ENCODE measurements at regions not wholly inside any gene's neighbourhood (a gene's known extent, or its start where the extent isn't known, plus 50 kb on each side); places are given as distances from the start of the nearest gene placed in this dataset.

- no peak for DNase-seq (ENCODE audit: low spot score)
Observed at GRCh38 chr1:229760478-229760996, 134.5 kb downstream of the URB2 start.

- no peak for DNase-seq (ENCODE audit: low spot score)
Observed at GRCh38 chr1:229762891-229763290, 136.8 kb downstream of the URB2 start.

- DNase-seq (ENCODE audit: low spot score) = no peak
Observed at GRCh38 chr1:229768232-229768631, 142.2 kb downstream of the URB2 start.

GRCh38 chr1:229769006-229769405 is 143.0 kb downstream of the URB2 start:
- DNase-seq (ENCODE audit: low spot score) = no peak

GRCh38 chr1:229769809-229770208 is 143.8 kb downstream of the URB2 start:
- no peak for DNase-seq (ENCODE audit: low spot score)

GRCh38 chr1:229778794-229779193 is 152.7 kb downstream of the URB2 start:
- no peak for DNase-seq (ENCODE audit: low spot score)

- peak; percentile 54 for DNase-seq (ENCODE audit: low spot score)
Observed at GRCh38 chr1:229781453-229781852, 155.4 kb downstream of the URB2 start.

- DNase-seq (ENCODE audit: low spot score) = no peak
Observed at GRCh38 chr1:229782469-229782868, 156.4 kb downstream of the URB2 start.

GRCh38 chr1:229784834-229785233 is 158.8 kb downstream of the URB2 start:
- DNase-seq (ENCODE audit: low spot score) = peak; percentile 5

- DNase-seq (ENCODE audit: low spot score) = no peak
Observed at GRCh38 chr1:229786974-229787610, 161.0 kb downstream of the URB2 start.

GRCh38 chr1:229788004-229788403 is 162.0 kb downstream of the URB2 start:
- DNase-seq (ENCODE audit: low spot score) = no peak

- DNase-seq (ENCODE audit: low spot score) = no peak
Observed at GRCh38 chr1:229792012-229792975, 166.2 kb downstream of the URB2 start.

GRCh38 chr1:229793488-229793887 is 167.4 kb downstream of the URB2 start:
- no peak for DNase-seq (ENCODE audit: low spot score)

- no peak for DNase-seq (ENCODE audit: low spot score)
Observed at GRCh38 chr1:229798558-229798957, 172.5 kb downstream of the URB2 start.

- peak; percentile 16 for DNase-seq (ENCODE audit: low spot score)
Observed at GRCh38 chr1:229803626-229804217, 177.7 kb downstream of the URB2 start.

GRCh38 chr1:229808272-229808671 is 182.2 kb downstream of the URB2 start:
- DNase-seq (ENCODE audit: low spot score) = no peak

- DNase-seq (ENCODE audit: low spot score) = no peak
Observed at GRCh38 chr1:229810140-229810539, 184.1 kb downstream of the URB2 start.

- DNase-seq (ENCODE audit: low spot score) = no peak
Observed at GRCh38 chr1:229810961-229811360, 184.9 kb downstream of the URB2 start.

- no peak for DNase-seq (ENCODE audit: low spot score)
Observed at GRCh38 chr1:229812148-229812547, 186.1 kb downstream of the URB2 start.

- DNase-seq (ENCODE audit: low spot score) = no peak
Observed at GRCh38 chr1:229812693-229813092, 186.6 kb downstream of the URB2 start.

- DNase-seq (ENCODE audit: low spot score) = no peak
Observed at GRCh38 chr1:229815076-229815475, 189.0 kb downstream of the URB2 start.

- DNase-seq (ENCODE audit: low spot score) = no peak
Observed at GRCh38 chr1:229815961-229816360, 189.9 kb downstream of the URB2 start.

Data from HT-29 (cell line).